HG02623 (cell line): ENCODE measurements at regions not wholly inside any gene's neighbourhood (a gene's known extent, or its start where the extent isn't known, plus 50 kb on each side); places are given as distances from the start of the nearest gene placed in this dataset.

Experiments used
- ATAC-seq: cut with Tn5 transposase; IDR thresholded peaks from one replicate; pipeline ENCODE4 v1.9.1; 2021; ENCODE audit warnings: moderate library complexity; ENCODE audit not compliant: unreplicated experiment

DNA sequence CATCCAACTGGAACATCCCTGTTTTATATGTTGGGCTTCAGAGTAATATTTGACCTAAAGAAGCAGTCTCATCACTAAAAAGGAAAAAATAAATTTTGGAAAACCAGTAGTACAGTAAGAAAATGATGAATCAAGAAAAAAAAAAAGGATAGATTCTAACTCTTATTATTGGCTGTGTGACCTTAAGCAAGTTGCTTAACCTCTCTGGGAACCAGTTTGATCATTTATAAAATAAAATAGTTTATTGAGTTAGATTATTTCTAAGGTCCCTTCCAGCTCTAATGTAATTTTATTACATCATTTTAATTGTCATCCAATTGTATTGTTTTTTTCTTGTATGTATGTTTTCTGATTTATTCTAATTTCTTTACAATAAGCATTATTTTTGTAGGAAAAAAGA, 127.0 kb downstream of the PRELID2 start:
- no peak for ATAC-seq

GRCh38 chr5:145704724-145705123, 130.4 kb downstream of the PRELID2 start:
- no peak for ATAC-seq

DNA sequence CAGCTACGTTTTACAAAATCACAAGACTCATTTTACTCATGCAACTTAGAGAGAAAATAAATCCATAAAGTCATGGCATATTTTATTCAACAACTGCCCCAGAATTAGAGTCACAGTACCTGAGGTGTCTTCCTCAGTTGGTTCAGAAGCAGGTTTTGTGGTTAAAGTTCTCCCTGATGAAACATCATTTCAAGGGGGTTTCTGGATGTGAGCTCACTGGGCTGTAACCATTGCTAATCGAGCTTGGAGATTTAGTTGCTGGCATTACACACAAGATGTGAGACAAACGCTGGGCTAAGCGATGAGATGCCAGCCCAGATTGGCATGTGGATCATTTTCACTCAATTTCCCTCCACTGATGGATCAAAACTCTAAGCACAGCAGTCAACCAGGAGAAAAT, 131.3 kb downstream of the PRELID2 start:
- ATAC-seq = no peak

DNA sequence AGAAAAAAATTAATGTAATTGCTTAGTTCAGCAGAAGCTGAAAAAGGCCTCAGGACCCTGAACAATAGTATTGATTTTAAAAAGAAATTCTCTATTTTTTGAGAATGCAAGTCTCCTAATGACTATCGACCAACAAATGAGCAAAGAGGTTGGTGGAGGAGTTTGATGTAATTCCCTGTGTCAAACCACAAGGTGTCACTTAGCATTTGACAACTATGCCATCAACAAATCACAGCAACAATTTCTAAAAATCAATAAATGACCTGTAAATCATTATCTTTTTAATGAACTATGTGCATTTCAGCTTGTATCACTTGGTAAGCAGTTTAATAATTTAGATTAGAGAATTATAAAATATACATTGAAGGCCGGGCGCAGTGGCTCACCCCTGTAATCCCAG, 133.7 kb downstream of the PRELID2 start:
- no peak for ATAC-seq

GRCh38 chr5:145699846-145700245, 135.3 kb downstream of the PRELID2 start:
- ATAC-seq = no peak

- ATAC-seq = peak; percentile 74
These were observed 137.7 kb downstream of the PRELID2 start for GRCh38 chr5:145697251-145697990.

DNA sequence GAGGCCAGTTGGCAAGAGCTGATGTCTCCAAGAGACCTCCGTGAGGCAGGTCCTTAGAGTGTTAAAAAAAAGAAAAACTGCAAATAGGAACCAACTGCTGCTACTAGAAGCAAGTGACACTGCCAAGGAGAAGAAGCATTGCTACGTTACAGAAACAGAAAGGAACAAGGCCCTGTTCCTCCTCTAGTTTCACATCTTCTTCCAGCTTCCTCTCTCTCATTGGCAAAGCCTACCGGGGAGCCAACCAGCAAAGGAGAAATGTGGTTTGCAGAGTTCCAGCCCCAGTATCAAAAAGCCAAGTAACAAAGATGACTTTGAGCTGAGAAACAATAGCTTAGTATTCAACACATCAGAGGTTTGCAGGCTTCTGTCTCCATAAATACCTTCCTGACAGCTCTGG, 145.9 kb downstream of the PRELID2 start:
- ATAC-seq = peak; percentile 76

- ATAC-seq = no peak
These were observed 147.2 kb downstream of the PRELID2 start for GRCh38 chr5:145687943-145688342.

DNA sequence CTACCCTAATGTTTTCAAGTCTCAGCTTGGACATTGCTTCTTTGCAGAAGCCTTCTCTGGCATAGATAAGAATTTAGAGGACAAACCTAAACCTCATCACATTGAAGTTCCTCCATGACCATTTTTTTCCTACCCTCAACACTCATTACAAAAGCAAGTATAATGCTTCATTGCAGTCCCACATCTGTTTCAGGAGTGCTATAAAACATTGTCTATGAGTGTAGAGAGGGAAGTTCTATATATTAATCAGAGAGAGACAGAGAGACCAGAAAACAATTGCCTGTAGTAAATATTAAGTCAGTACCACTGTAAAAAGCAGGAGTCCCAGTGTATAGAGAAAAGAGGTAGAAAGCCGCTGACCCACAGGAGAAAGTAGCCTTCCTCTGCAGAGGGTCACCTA, 149.7 kb downstream of the PRELID2 start:
- no peak for ATAC-seq

DNA sequence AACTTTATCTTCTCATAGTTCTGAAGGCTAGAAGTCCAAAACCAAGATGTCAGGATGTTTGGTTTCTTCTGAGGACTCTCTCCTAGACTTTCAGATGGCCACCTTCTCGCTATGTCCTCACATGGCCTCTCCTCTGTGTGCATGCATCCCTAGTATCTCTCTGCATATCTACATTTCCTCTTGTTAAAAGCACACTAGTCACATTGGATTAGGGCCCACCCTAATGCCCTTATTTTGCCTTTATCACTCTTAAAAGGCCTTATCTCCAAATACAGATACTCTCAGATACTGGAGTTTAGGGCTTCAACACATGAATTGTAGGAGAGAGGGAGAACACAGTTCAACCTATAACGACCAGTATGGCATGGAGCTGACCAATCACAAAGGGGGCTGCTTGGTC, 151.7 kb downstream of the PRELID2 start:
- ATAC-seq = no peak

- no peak for ATAC-seq
These were observed 152.8 kb downstream of the PRELID2 start for GRCh38 chr5:145682197-145682899.

- ATAC-seq = peak; percentile 98
These were observed 153.5 kb downstream of the PRELID2 start for GRCh38 chr5:145681686-145682085.

- no peak for ATAC-seq
These were observed 153.9 kb downstream of the PRELID2 start for GRCh38 chr5:145681216-145681615.

- no peak for ATAC-seq
These were observed 154.4 kb downstream of the PRELID2 start for GRCh38 chr5:145680767-145681166.

DNA sequence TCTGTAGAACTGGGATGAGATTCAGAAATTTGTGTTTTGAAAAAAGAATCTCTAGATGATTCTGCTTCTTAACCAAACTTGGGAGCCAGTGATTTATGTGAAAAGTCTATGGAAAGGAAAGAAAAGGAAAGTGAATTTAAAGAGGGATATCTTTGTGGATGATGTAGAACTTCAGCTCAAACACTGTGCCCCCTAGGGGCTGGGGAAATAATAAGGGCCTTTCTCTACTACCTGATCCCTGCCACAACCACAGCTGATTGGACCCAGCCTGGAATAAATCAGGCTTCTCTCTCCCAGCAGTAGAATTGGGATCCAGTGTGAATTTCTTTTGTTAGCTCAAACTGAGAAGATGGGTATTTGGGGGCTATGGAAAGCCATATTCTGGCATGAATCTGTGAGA, 155.0 kb downstream of the PRELID2 start:
- ATAC-seq = no peak

GRCh38 chr5:145678255-145678654, 156.9 kb downstream of the PRELID2 start:
- ATAC-seq = no peak

DNA sequence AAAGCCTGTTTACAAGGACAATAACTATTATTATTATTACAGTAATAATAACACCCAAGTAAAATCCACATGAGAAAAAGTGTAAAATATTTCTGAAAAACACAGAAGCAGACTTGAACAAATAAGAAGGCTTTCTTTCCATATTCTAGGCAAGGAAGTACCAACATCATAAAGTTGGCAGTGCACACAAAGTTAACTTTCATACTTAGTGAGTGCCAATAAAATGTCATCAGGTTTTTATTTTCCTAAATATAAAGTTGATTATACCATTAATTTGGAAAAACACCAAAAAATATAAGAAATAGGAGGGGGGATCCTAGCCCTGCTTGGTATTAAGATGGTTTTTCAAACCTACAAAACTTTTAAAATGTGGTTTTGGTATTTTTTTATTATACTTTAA, 161.4 kb downstream of the PRELID2 start:
- ATAC-seq = no peak

DNA sequence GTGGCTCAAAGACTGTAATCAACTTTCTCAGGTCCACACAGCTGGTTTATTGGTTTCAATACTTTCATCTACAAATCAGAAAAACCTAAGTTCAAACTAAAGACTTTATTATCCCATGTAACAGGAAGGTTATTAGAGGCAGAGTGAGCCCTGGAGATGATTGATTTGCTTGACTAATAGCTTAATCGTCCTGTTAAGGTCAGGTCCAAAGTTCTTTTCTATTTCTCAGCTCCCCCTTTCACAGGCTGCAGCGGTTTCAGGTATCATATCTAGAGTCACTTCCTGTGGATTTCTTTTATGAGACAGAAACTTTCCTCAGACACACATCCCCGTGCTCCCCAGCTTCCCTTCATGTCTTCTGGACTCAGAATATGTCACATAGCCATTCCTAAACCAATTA, 166.4 kb downstream of the PRELID2 start:
- no peak for ATAC-seq

DNA sequence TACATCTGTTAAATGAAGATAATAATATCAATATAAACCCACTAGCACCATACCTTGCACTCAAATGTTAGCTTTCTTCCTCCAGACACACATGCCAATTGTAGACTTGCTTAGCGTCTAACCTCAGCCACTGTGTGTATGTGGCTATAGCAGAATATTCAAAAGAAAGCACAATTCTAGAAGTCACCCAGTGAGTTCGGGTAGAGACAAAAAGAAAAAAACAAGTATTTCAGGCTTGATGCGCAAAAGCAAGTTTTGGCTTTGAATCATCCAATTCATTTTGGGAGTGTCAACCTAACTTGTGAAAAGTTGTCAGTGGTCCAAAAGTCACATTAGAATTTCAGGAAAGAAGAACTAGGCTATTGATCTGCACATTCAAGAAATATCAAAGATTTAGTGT, 167.4 kb downstream of the PRELID2 start:
- ATAC-seq = no peak

DNA sequence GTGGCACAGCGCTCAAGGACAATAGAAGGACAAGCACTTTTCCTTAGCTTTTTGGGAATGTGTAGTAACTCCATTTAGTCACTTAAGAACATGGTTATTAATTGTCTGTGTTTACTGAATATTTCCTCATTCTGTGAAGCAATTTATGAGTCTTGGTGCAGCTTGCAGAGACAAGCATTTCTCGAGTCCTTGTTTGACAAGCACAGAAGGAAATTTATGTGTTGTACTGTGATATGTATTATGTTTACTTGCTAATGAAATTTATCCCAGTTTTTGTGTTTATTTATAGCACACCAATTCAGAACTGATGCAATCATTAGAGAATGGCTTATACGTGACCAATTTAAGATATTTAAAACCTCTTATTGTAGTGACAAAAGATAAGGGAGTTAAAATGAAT, 168.6 kb downstream of the PRELID2 start:
- ATAC-seq = no peak

DNA sequence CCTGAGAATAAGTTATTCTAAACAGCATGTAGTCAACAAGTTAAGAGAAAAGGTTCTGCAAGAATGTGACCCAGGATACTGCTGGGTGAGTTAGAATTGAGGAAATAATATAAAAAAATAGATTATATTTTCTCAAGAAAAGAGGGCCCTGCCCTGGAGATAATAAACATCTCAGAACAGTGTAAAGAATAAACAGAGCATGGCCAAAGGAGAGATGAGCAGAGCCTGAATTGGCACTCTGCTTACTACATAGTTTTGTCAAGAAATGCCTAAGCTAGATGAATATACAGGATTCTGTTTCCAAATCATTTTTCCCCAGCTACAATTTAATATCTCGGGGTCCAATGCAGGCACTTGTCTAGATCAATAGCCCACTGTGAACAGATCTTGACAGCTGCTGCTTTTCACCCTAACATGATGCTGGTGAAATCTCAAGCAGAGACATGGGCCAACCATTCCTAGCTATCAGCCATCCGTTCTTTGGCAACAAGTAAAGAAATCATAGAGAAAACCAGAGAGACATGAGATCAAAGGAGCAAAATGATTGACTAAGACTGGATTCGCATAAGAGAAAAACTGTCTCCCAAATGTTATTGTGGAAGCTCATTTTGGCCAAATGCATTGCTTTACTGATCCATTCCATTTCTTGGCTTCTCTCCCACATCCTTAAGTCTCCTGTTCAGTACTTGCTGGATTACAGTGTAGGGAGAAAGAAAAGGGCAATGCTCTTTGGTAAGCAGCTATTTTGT, 173.2 kb downstream of the PRELID2 start:
- no peak for ATAC-seq
